CD14-positive monocyte (primary cell): ENCODE measurements at regions not wholly inside any gene's neighbourhood (a gene's known extent, or its start where the extent isn't known, plus 50 kb on each side); places are given as distances from the start of the nearest gene placed in this dataset.

Experiments
- DNase-seq, 3 donors: peaks; one replicate each; pipeline ENCODE4 v3.0.0-alpha.2; 2011 to 2022
- H2AFZ ChIP-seq: 2 replicates; pipeline ENCODE4 v1.6.0; 2012; ENCODE audit warnings: mild to moderate bottlenecking, low read depth, low read length, inconsistent platforms; ENCODE audit not compliant: insufficient read depth, poor library complexity, severe bottlenecking
- H3K27ac ChIP-seq, 2 donors: 1 replicate in 1 of 2; 2 replicates in 1 of 2; pipeline ENCODE4 v1.5.1; 2012 to 2013; ENCODE audit warnings: low read length in 2 of 2, control low read depth in 1 of 2, inconsistent platforms in 1 of 2, low read depth in 1 of 2, mild to moderate bottlenecking in 1 of 2
- H3K27me3 ChIP-seq, 2 donors: one replicate each; pipeline versions ENCODE4 v1.6.0 to v1.6.1; 2011 to 2013; ENCODE audit warnings: low read length in 2 of 2; ENCODE audit not compliant: control insufficient read depth in 2 of 2, insufficient read depth in 2 of 2
- H3K36me3 ChIP-seq, 2 donors: replicated peaks in 1 of 2; 1 replicate in 1 of 2; 2 replicates in 1 of 2; pipeline versions ENCODE4 v1.5.1 to v1.6.1; 2012 to 2013; ENCODE audit warnings: low read length in 2 of 2, control low read depth in 1 of 2, inconsistent platforms in 1 of 2, mild to moderate bottlenecking in 1 of 2; ENCODE audit not compliant: insufficient read depth in 2 of 2, control insufficient read depth in 1 of 2
- H3K4me1 ChIP-seq, 2 donors: 1 replicate in 1 of 2; 2 replicates in 1 of 2; pipeline versions ENCODE4 v1.5.1 to v1.6.1; 2012 to 2013; ENCODE audit warnings: low read length in 2 of 2, control low read depth in 1 of 2, inconsistent platforms in 1 of 2, mild to moderate bottlenecking in 1 of 2, moderate library complexity in 1 of 2; ENCODE audit not compliant: insufficient read depth in 2 of 2, control insufficient read depth in 1 of 2
- H3K4me2 ChIP-seq: replicated peaks from 2 replicates; pipeline ENCODE3; 2012; ENCODE audit warnings: low read length, moderate library complexity, mild to moderate bottlenecking; ENCODE audit not compliant: poor library complexity, severe bottlenecking; ENCODE audit errors: extremely low read depth
- H3K4me3 ChIP-seq, 3 experiments: fragments of 200-600 bp in 1 of 3; sonication (generic) in 1 of 3; replicated peaks in 1 of 3; 1 replicate in 2 of 3; 2 replicates in 1 of 3; pipeline ENCODE4 v1.5.1; 2011 to 2013; ENCODE audit warnings: low read length in 3 of 3, mild to moderate bottlenecking in 3 of 3, control low read depth in 2 of 3, low read depth in 2 of 3, inconsistent platforms in 1 of 3, moderate library complexity in 1 of 3
- H3K79me2 ChIP-seq: 2 replicates; pipeline ENCODE4 v1.6.0; 2012; ENCODE audit warnings: mild to moderate bottlenecking, control low read depth, inconsistent platforms, low read length, moderate library complexity; ENCODE audit not compliant: insufficient read depth
- H3K9ac ChIP-seq: 2 replicates; pipeline ENCODE4 v1.6.0; 2017; ENCODE audit warnings: low read length, mild to moderate bottlenecking; ENCODE audit not compliant: insufficient read depth, poor library complexity, severe bottlenecking
- H3K9me3 ChIP-seq, 2 donors: replicated peaks in 1 of 2; 1 replicate in 1 of 2; 2 replicates in 1 of 2; pipeline versions ENCODE4 v1.5.1 to v1.6.1; 2012 to 2013; ENCODE audit warnings: low read length in 2 of 2, control low read depth in 1 of 2; ENCODE audit not compliant: control insufficient read depth in 1 of 2, insufficient read depth in 1 of 2
- H4K20me1 ChIP-seq: 2 replicates; pipeline ENCODE4 v1.6.0; 2012; ENCODE audit warnings: mild to moderate bottlenecking, low read length, control low read depth, moderate library complexity; ENCODE audit not compliant: insufficient read depth
- H3K27ac Mint-ChIP-seq, 7 donors: one replicate each; pipeline ENCODE4 v1.8.0; 2020; ENCODE audit warnings: mild to moderate bottlenecking in 7 of 7, mixed read lengths in 7 of 7, moderate library complexity in 6 of 7, inconsistent platforms in 2 of 7
- H3K27me3 Mint-ChIP-seq, 3 donors: one replicate each; pipeline ENCODE4 v1.8.0; 2021 to 2022; ENCODE audit warnings: low read depth in 3 of 3, mild to moderate bottlenecking in 3 of 3, mixed read lengths in 3 of 3, moderate library complexity in 3 of 3, inconsistent platforms in 1 of 3
- H3K36me3 Mint-ChIP-seq, 2 donors: one replicate each; pipeline ENCODE4 v1.8.0; 2020; ENCODE audit warnings: mixed read lengths in 2 of 2, inconsistent platforms in 1 of 2, mild to moderate bottlenecking in 1 of 2
- H3K4me1 Mint-ChIP-seq: one replicate; pipeline ENCODE4 v1.8.0; 2020; ENCODE audit warnings: mild to moderate bottlenecking, mixed read lengths
- H3K4me3 Mint-ChIP-seq, 2 donors: one replicate each; pipeline ENCODE4 v1.8.0; 2020; ENCODE audit warnings: mild to moderate bottlenecking in 2 of 2, mixed read lengths in 2 of 2, moderate library complexity in 1 of 2
- H3K9me3 Mint-ChIP-seq, 7 donors: one replicate each; pipeline ENCODE4 v1.8.0; 2020 to 2022; ENCODE audit warnings: mixed read lengths in 7 of 7, mild to moderate bottlenecking in 6 of 7, moderate library complexity in 6 of 7, inconsistent platforms in 2 of 7
- CTCF ChIP-seq: fragments of 200-600 bp; IDR thresholded peaks from one replicate; pipeline ENCODE4 v1.8.0; 2022; ENCODE audit warnings: antibody characterized with exemption, mild to moderate bottlenecking
- WGBS: methylation state at CpG from one replicate; pipeline ENCODE4 v1.1.5; 2013; ENCODE audit warnings: missing lambda C conversion rate; ENCODE audit not compliant: insufficient coverage; 5-methylcytosine and 5-hydroxymethylcytosine counted together
- intact Hi-C, 2 donors: fragments of 100-400 bp; cut with micrococcal nuclease; formaldehyde crosslinking; loops; one replicate each; pipeline versions ENCODE4 v1.15.0 to v1.15.1; 2023

GRCh38 chr16:55209626-55210025, 114.4 kb upstream of the IRX6 start:
- Histone ChIP-seq H3K4me3 (no peak overlapping the region), H4K20me1 (no peaks in the 10 kb centered on the region), H3K36me3 (no peaks in the 10 kb centered on the region), H3K9me3 (no peaks in the 10 kb centered on the region), H3K4me2 (no peak overlapping the region), H2AFZ (no peak overlapping the region), H3K27ac (no peak overlapping the region), H3K9ac (no peak overlapping the region), H3K4me1 (no peaks in the 10 kb centered on the region), H3K79me2 (no peaks in the 10 kb centered on the region), H3K27me3 (no peaks in the 10 kb centered on the region)
- H3K4me1 Mint-ChIP-seq, result no peaks in the 10 kb centered on the region
- no peaks in the 10 kb centered on the region for H3K36me3 Mint-ChIP-seq
- no peak for DNase-seq
- no peak overlapping the region for H3K27ac Mint-ChIP-seq
- 100% methylated on average over 2 of the region's 6 CpGs for WGBS
- TF ChIP-seq CTCF, result no peak
- H3K9me3 Mint-ChIP-seq, result peaks cover 0 to 3% (median 0%) of the 10 kb centered on the region in 7 donors
- H3K27me3 Mint-ChIP-seq, result peaks cover 0 to 5% (median 2%) of the 10 kb centered on the region in 3 donors
- intact Hi-C loops, result no loop called here
- no peak overlapping the region for H3K4me3 Mint-ChIP-seq

GRCh38 chr16:55212791-55213190, 111.2 kb upstream of the IRX6 start:
- intact Hi-C loops, result no loop called here
- 100% methylated on average over 1 of the region's 2 CpGs for WGBS

More at GRCh38 chr16:55212791-55213190, 111.2 kb upstream of the IRX6 start:
- no peaks in the 10 kb centered on the region for H3K9me3 ChIP-seq
- no peaks in the 10 kb centered on the region for H3K36me3 Mint-ChIP-seq
- DNase-seq, result no peak
- H3K9me3 Mint-ChIP-seq, result peaks cover 0 to 3% (median 1%) of the 10 kb centered on the region in 7 donors
- H3K27me3 Mint-ChIP-seq, result peaks cover 0 to 3% (median 3%) of the 10 kb centered on the region in 3 donors
- no peaks in the 10 kb centered on the region for H3K79me2 ChIP-seq
- H3K4me2 ChIP-seq, result no peak overlapping the region
- H3K4me3 Mint-ChIP-seq, result no peak overlapping the region
- H3K4me3 ChIP-seq, result no peak overlapping the region
- H3K36me3 ChIP-seq, result no peaks in the 10 kb centered on the region
- no peaks in the 10 kb centered on the region for H3K4me1 ChIP-seq
- H3K27me3 ChIP-seq, result no peaks in the 10 kb centered on the region
- H3K9ac ChIP-seq, result no peak overlapping the region
- no peak for TF ChIP-seq CTCF
- no peak overlapping the region for H2AFZ ChIP-seq
- no peak overlapping the region for H3K27ac ChIP-seq
- H3K4me1 Mint-ChIP-seq, result no peaks in the 10 kb centered on the region
- H4K20me1 ChIP-seq, result no peaks in the 10 kb centered on the region
- H3K27ac Mint-ChIP-seq, result no peak overlapping the region
